Activated CD4-positive, alpha-beta T cell treated with anti-CD3 and anti-CD28 coated beads for 36 hours (primary cell): ENCODE measurements at regions not wholly inside any gene's neighbourhood (a gene's known extent, or its start where the extent isn't known, plus 50 kb on each side); places are given as distances from the start of the nearest gene placed in this dataset.

Source experiments
- ATAC-seq: fragments of 200-7000 bp; cut with Tn5 transposase; one replicate; pipeline ENCODE4 v1.10.0; 2021; ENCODE audit warnings: mild to moderate bottlenecking, moderate library complexity
- CTCF ChIA-PET: fragments of 350-600 bp; sonication (Branson Sonifier 250); formaldehyde crosslinking; loops from one replicate; lab custom pipeline; 2021; ENCODE audit warnings: antibody characterized with exemption; lab: Charles Lee
- POLR2A ChIA-PET: fragments of 350-600 bp; sonication (Branson Sonifier 250); formaldehyde crosslinking; loops from one replicate; lab custom pipeline; 2021; ENCODE audit warnings: antibody characterized with exemption, inconsistent platforms; lab: Charles Lee
- DNase-seq: peaks from one replicate; pipeline ENCODE4 v3.0.0-alpha.2; 2020
- H3K27ac Mint-ChIP-seq: one replicate; pipeline ENCODE4 v1.8.0; 2021; ENCODE audit warnings: mixed read lengths
- H3K27me3 Mint-ChIP-seq: one replicate; pipeline ENCODE4 v1.8.0; 2021; ENCODE audit warnings: mixed read lengths
- H3K36me3 Mint-ChIP-seq: one replicate; pipeline ENCODE4 v1.8.0; 2021; ENCODE audit warnings: low read depth, mixed read lengths
- H3K4me1 Mint-ChIP-seq: one replicate; pipeline ENCODE4 v1.8.0; 2021; ENCODE audit warnings: mixed read lengths
- H3K4me3 Mint-ChIP-seq: one replicate; pipeline ENCODE4 v1.8.0; 2021; ENCODE audit warnings: mild to moderate bottlenecking, moderate library complexity, mixed read lengths
- H3K9me3 Mint-ChIP-seq: one replicate; pipeline ENCODE4 v1.8.0; 2021; ENCODE audit warnings: low read depth, mixed read lengths
- intact Hi-C, 2 experiments: fragments of 100-400 bp; cut with DNase I in 1 of 2; cut with micrococcal nuclease in 1 of 2; formaldehyde crosslinking; loops; one replicate each; pipeline versions ENCODE4 v1.14.2 to v1.15.1; 2022 to 2024; cut with DNase I, micrococcal nuclease

DNA sequence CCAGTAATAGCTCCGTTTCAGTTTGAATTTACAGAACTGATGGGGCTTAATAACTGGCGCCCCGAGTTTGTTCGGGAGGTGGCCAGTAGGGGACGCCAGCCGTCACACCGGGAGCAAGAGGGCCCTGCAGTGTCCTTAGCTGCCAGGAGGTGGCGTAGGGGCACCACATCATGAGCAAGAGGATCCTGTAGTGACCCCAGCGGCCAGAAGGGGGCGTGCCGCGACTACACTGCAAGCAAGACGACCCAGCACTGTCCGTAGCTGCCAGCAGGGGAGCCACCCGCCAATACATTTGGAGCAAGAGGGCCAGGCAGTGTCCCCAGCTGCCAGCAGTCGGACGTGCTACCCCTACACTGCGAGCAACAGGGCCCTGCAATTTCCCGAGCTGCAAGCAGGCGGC, 663.7 kb upstream of the B3GAT1 start:
- no peaks in the 10 kb centered on the region for H3K36me3 Mint-ChIP-seq
- CTCF ChIA-PET = interaction anchor here (0.6 to 0.8 kb wide), 3 partner anchors 9 to 1048 kb away, joined by 3 to 4 read pairs (median 3); no protein-coding TSS in a partner anchor

DNA sequence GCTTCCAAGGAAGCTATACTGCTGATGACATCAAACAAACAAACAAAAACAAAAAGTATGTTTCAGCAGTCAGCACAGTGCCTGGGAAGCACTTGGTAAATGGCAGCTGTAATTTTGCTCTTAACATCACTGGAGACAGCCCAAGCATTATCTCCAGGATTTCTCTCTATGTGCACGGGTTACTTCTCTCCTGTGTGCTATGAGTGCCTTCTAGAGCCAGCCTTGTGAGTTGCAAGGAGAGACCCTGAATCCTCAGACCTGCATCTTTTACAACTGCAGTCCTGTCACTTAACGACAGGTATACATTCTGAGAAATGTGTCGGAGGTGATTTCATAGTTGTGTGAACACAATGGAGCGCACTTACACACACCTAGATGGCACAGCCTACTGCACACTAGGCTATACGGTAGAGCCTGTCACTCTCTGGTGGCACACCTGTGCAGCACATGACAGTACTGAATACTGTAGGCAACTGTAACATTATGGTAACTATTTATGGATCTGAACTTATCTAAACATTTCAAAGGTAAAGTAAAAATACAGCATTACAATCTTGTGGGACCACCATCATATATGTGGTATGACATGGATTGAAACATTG, 662.5 kb upstream of the B3GAT1 start:
- Mint-ChIP-seq H3K4me3 (no peak overlapping the region), H3K4me1 (no peaks in the 10 kb centered on the region), H3K9me3 (no peaks in the 10 kb centered on the region), H3K27me3 (peaks cover 15% of the 10 kb centered on the region), H3K27ac (no peak overlapping the region), H3K36me3 (no peaks in the 10 kb centered on the region)
- no peak for ATAC-seq
- POLR2A ChIA-PET = no interaction called here
- intact Hi-C loops = no loop called here
- no peak for DNase-seq
- CTCF ChIA-PET = no interaction called here

More for the DNA sequence above, 663.7 kb upstream of the B3GAT1 start:
- POLR2A ChIA-PET = no interaction called here
- no peaks in the 10 kb centered on the region for H3K4me1 Mint-ChIP-seq
- peaks cover 8% of the 10 kb centered on the region for H3K27me3 Mint-ChIP-seq
- peak; percentile 90 for DNase-seq
- H3K9me3 Mint-ChIP-seq = no peaks in the 10 kb centered on the region
- intact Hi-C loops = no loop called here
- H3K4me3 Mint-ChIP-seq = no peak overlapping the region
- peak; percentile 90 for ATAC-seq
- no peak overlapping the region for H3K27ac Mint-ChIP-seq

DNA sequence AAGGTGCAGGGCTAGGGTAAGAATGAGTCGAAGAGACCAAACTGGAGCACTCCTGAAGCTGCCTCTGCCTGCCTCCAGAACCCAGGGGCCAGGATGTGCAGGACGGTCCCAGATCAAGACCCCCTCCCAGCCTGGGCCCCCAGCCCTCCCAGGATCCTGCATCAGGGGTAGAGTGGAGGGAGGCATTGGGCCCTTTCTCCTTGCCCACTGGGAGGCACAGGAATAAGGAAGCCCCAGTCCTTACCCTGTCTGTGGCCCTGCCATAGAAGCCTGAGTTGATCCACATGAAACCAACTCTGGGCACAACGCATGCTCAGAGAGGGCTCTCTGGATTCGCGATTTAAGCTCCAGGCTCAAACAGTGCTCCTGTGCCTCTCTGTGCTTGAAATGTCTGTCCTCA, 661.8 kb upstream of the B3GAT1 start:
- intact Hi-C loops = no loop called here
- CTCF ChIA-PET = no interaction called here
- DNase-seq = no peak

DNA sequence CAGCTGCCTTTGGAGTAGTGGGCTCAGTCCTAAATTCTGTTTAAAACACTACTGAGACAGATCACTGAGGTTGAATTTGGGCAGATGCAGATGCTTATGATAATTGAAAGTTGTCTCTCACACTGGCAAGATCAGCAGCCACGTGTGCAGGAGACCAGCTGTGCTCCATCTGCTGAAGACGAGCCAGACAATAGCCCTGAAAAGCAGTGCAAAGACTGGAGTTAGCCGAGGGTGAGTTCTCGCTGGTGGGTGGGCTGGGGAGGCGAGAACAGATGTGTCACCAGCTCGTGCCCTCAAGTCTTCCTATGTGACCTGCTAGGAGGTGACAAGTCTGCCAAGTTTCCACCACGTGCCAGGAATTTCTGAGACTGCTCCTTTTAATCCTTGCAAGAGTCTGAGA, 661.3 kb upstream of the B3GAT1 start:
- no peaks in the 10 kb centered on the region for H3K36me3 Mint-ChIP-seq
- H3K27me3 Mint-ChIP-seq = peaks cover 17% of the 10 kb centered on the region
- ChIA-PET CTCF (no interaction called here), POLR2A (no interaction called here)
- H3K4me3 Mint-ChIP-seq = no peak overlapping the region
- no peak overlapping the region for H3K27ac Mint-ChIP-seq
- intact Hi-C loops = no loop called here
- no peaks in the 10 kb centered on the region for H3K9me3 Mint-ChIP-seq
- ATAC-seq = no peak
- no peaks in the 10 kb centered on the region for H3K4me1 Mint-ChIP-seq
- no peak for DNase-seq

More for the DNA sequence above, 661.8 kb upstream of the B3GAT1 start:
- no peak overlapping the region for H3K4me3 Mint-ChIP-seq
- H3K36me3 Mint-ChIP-seq = no peaks in the 10 kb centered on the region
- peaks cover 17% of the 10 kb centered on the region for H3K27me3 Mint-ChIP-seq
- POLR2A ChIA-PET = no interaction called here
- no peaks in the 10 kb centered on the region for H3K4me1 Mint-ChIP-seq
- no peaks in the 10 kb centered on the region for H3K9me3 Mint-ChIP-seq
- H3K27ac Mint-ChIP-seq = no peak overlapping the region
- no peak for ATAC-seq

DNA sequence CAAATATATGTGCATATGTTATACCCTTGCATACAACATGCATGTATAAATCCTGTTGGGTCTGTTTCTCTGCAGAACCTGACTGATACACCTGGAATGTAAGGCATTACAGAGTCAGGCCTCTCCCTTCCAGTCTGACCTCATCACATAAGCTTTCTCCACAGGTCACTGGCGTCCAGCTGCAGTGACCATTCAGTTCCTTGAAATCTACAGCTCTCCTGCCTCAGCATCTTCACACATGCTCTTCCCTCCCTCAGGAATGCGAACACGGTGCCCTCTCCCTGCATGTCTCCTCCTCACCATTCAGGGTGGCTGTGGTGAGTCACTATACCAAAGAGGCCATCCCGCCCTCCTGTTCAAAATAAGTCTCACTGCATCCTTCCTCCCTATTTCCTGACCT, 657.8 kb upstream of the B3GAT1 start:
- POLR2A ChIA-PET = no interaction called here

DNA sequence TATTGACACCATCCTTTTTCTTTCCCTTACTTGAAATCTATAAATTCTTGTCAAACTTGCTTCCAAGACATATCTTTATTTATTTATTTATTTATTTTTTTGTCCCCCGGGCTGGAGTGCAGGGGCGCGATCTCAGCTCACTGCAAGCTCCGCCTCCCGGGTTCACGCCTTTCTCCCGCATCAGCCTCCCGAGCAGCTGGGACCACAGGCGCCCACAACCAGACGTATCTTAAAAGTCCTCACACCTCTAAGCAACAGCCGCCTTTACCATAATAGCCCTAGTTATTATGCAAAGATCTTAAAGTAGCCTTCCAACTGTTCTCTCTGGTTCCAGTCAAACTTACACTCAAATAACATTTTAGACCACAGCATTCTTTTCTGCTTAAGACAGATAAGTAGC, 657.0 kb upstream of the B3GAT1 start:
- Mint-ChIP-seq H3K27ac (no peak overlapping the region), H3K4me3 (no peak overlapping the region), H3K9me3 (peaks cover 2% of the 10 kb centered on the region), H3K36me3 (no peaks in the 10 kb centered on the region), H3K27me3 (peaks cover 30% of the 10 kb centered on the region), H3K4me1 (no peaks in the 10 kb centered on the region)
- ChIA-PET POLR2A (no interaction called here), CTCF (interaction anchor here (1.2 kb wide), 1 partner anchor 24 kb away, joined by 3 read pairs; no protein-coding TSS in a partner anchor)
- DNase-seq (no peak), ATAC-seq (no peak)
- intact Hi-C loops = no loop called here

More for the DNA sequence above, 657.8 kb upstream of the B3GAT1 start:
- Mint-ChIP-seq H3K27me3 (peaks cover 27% of the 10 kb centered on the region), H3K9me3 (no peaks in the 10 kb centered on the region), H3K36me3 (no peaks in the 10 kb centered on the region), H3K4me1 (no peaks in the 10 kb centered on the region), H3K4me3 (no peak overlapping the region), H3K27ac (no peak overlapping the region)
- DNase-seq (no peak), ATAC-seq (no peak)
- intact Hi-C loops = no loop called here
- CTCF ChIA-PET = interaction anchor here (1.2 kb wide), 1 partner anchor 24 kb away, joined by 3 read pairs; no protein-coding TSS in a partner anchor

DNA sequence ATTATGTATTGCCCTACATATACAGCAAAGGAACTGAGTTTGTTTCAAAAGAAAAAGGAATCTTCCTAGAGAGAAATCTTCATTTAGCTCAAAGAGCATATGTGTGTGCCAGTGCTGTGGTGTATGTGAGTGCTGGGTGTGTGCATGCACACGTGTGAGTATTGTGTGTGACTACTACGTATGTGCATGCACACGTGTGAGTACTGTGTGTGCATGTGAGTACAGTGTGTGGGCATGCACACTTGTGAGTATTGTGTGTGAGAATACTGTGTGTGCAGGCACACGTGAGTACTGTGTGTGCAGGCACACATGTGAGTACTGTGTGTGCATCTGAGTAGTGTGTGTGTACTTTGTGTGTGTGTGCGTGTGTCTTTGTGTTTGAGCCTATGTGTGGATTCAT, 651.0 kb upstream of the B3GAT1 start:
- no peak overlapping the region for H3K4me3 Mint-ChIP-seq
- no peaks in the 10 kb centered on the region for H3K36me3 Mint-ChIP-seq
- peaks cover 16% of the 10 kb centered on the region for H3K9me3 Mint-ChIP-seq
- peaks cover 21% of the 10 kb centered on the region for H3K27me3 Mint-ChIP-seq
- intact Hi-C loops = no loop called here
- ATAC-seq (no peak), DNase-seq (no peak)
- no peak overlapping the region for H3K27ac Mint-ChIP-seq
- POLR2A ChIA-PET = no interaction called here
- H3K4me1 Mint-ChIP-seq = no peaks in the 10 kb centered on the region
- CTCF ChIA-PET = no interaction called here

DNA sequence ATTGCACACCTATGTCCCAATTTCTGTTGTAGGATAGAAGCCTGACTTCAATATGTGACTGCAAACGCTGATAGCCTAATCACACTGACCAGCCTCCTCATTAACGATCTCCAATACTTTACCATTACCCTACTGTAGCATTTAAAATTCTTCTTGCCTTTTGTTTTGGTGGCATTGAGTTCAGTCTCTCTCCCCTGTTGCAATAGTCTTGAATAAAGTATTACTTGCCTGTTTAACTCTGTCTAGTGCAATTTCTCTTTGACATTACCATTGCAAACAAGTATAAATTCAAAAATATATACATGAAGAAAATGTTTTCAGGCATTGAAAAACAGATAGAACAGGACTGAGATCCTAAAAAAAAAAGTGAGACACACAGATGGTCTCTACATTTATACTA, 649.1 kb upstream of the B3GAT1 start:
- Mint-ChIP-seq H3K36me3 (no peaks in the 10 kb centered on the region), H3K4me1 (no peaks in the 10 kb centered on the region), H3K27ac (no peak overlapping the region), H3K27me3 (peaks cover 17% of the 10 kb centered on the region), H3K4me3 (no peak overlapping the region), H3K9me3 (peaks cover 16% of the 10 kb centered on the region)
- ChIA-PET CTCF (no interaction called here), POLR2A (no interaction called here)
- intact Hi-C loops = no loop called here
- DNase-seq (no peak), ATAC-seq (no peak)

DNA sequence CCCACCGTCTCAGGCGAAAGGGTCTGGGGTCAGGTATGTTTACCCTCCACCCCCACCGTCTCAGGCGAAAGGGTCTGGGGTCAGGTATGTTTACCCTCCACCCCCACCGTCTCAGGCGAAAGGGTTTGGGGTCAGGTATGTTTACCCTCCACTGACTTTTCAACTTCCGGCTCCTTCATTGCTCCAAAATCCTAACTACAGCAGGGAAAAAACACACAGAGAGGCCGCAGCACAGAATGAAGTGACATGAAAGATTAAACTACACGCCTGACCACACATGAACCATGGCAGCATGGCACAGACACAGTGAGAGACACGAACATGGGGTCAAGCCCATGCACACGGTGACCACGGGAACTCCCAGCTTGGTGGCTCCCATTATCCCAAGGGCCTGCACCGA, 634.9 kb upstream of the B3GAT1 start:
- H3K27ac Mint-ChIP-seq = no peak overlapping the region

DNA sequence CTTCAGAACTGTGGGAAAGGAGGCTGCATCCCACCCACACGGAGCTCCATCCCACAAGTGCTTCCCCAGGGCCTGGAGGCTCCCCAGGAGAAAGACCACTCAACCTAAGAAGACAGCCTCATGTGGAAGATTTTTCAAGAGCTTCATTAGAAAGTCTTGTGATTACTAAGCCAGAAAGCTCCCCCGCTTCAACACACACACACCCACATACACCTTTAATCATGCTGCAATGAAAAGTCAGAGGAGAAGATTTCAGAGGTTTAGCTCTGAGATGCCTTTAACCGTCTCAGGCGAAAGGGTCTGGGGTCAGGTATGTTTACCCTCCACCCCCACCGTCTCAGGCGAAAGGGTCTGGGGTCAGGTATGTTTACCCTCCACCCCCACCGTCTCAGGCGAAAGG, 634.5 kb upstream of the B3GAT1 start:
- Mint-ChIP-seq H3K36me3 (no peaks in the 10 kb centered on the region), H3K27me3 (peaks cover 10% of the 10 kb centered on the region), H3K9me3 (no peaks in the 10 kb centered on the region), H3K4me1 (no peaks in the 10 kb centered on the region), H3K27ac (no peak overlapping the region), H3K4me3 (no peak overlapping the region)
- no peak for DNase-seq
- intact Hi-C loops = no loop called here
- CTCF ChIA-PET = no interaction called here
- ATAC-seq = no peak
- POLR2A ChIA-PET = no interaction called here

More for the DNA sequence above, 634.9 kb upstream of the B3GAT1 start:
- intact Hi-C loops = no loop called here
- ChIA-PET POLR2A (no interaction called here), CTCF (no interaction called here)
- H3K27me3 Mint-ChIP-seq = peaks cover 10% of the 10 kb centered on the region
- H3K9me3 Mint-ChIP-seq = no peaks in the 10 kb centered on the region
- DNase-seq (no peak), ATAC-seq (no peak)
- H3K36me3 Mint-ChIP-seq = no peaks in the 10 kb centered on the region
- no peaks in the 10 kb centered on the region for H3K4me1 Mint-ChIP-seq
- no peak overlapping the region for H3K4me3 Mint-ChIP-seq

DNA sequence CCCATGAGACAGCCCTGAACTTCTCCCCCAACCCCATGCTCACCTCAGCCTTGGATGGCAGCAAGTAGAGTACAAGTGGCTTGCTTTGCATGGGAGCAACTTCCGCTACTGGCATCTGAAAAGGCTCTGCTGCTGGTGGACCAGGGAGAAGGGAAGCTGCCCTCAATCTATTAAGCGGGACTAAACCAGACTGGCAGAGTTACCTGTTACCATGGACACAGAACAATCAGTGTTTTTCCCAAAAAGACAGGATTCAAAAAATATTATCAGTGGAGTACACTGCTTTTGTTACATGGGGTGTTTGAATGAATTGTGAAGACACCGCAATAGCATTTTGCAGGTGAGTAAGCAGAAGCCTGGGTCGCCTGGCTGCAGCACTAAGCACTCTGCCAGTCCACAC, 631.4 kb upstream of the B3GAT1 start:
- intact Hi-C loops = no loop called here
- ChIA-PET CTCF (no interaction called here), POLR2A (no interaction called here)
- DNase-seq (no peak), ATAC-seq (no peak)
- no peaks in the 10 kb centered on the region for H3K4me1 Mint-ChIP-seq
- H3K27ac Mint-ChIP-seq = no peak overlapping the region
- H3K9me3 Mint-ChIP-seq = no peaks in the 10 kb centered on the region
- H3K4me3 Mint-ChIP-seq = no peak overlapping the region
- H3K27me3 Mint-ChIP-seq = peaks cover 6% of the 10 kb centered on the region
- no peaks in the 10 kb centered on the region for H3K36me3 Mint-ChIP-seq

DNA sequence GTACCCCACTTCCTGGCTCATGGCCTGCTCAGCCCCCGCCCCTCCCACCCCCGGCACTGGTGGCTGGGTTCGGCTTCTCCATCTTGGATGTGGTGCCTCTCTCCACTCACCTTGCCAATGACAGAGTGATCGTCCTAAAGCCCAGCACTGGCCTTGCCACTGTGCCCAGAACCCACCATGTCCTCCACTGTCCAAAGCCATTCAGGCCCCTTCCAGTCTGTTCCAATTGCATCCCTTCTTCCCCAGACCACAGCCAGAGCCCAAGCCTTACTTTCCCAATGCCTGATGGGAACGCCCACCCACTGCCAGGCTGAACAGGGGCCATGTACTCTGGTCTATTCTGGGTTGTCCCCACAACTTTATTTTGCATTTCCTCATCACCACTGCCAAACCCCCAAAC, 625.8 kb upstream of the B3GAT1 start:
- Mint-ChIP-seq H3K36me3 (no peaks in the 10 kb centered on the region), H3K9me3 (no peaks in the 10 kb centered on the region), H3K27ac (no peak overlapping the region), H3K27me3 (peaks cover 6% of the 10 kb centered on the region), H3K4me1 (no peaks in the 10 kb centered on the region), H3K4me3 (no peak overlapping the region)
- intact Hi-C loops = no loop called here
- ATAC-seq = no peak
- POLR2A ChIA-PET = no interaction called here
- CTCF ChIA-PET = no interaction called here
- DNase-seq = no peak
